HAP-1 (cell line): ENCODE measurements at regions not wholly inside any gene's neighbourhood (a gene's known extent, or its start where the extent isn't known, plus 50 kb on each side); places are given as distances from the start of the nearest gene placed in this dataset.

Experiments used
- DNase-seq, 2 experiments: peaks; one replicate each; pipeline ENCODE4 v3.0.0-alpha.2; 2016 to 2020; ENCODE audit warnings: low spot score in 2 of 2
- H3K27me3 ChIP-seq: fragments of 250-450 bp; sonication (Bioruptor Pico); 2 replicates; pipeline ENCODE4 v1.5.1; 2020; ENCODE audit warnings: low read depth, mild to moderate bottlenecking, moderate library complexity
- H3K36me3 ChIP-seq: fragments of 250-450 bp; sonication (Bioruptor Pico); replicated peaks from 2 replicates; pipeline ENCODE4 v1.5.1; 2020; ENCODE audit warnings: mild to moderate bottlenecking
- H3K4me1 ChIP-seq: fragments of 250-450 bp; sonication (Bioruptor Pico); 2 replicates; pipeline ENCODE4 v1.5.1; 2020; ENCODE audit warnings: mild to moderate bottlenecking
- H3K4me3 ChIP-seq: fragments of 250-450 bp; sonication (Bioruptor Pico); 2 replicates; pipeline ENCODE4 v1.5.1; 2020; ENCODE audit warnings: mild to moderate bottlenecking, moderate library complexity
- H3K9me3 ChIP-seq: fragments of 250-450 bp; sonication (Bioruptor Pico); 2 replicates; pipeline ENCODE4 v1.5.1; 2020; ENCODE audit warnings: mild to moderate bottlenecking, moderate library complexity
- in situ Hi-C: fragments of 300-500 bp; cut with MboI; formaldehyde crosslinking; loops from 3 replicates; pipeline ENCODE4 v1.14.3; 2020; ENCODE audit warnings: low sequenced_read_pairs, inconsistent platforms, mixed read lengths

DNA sequence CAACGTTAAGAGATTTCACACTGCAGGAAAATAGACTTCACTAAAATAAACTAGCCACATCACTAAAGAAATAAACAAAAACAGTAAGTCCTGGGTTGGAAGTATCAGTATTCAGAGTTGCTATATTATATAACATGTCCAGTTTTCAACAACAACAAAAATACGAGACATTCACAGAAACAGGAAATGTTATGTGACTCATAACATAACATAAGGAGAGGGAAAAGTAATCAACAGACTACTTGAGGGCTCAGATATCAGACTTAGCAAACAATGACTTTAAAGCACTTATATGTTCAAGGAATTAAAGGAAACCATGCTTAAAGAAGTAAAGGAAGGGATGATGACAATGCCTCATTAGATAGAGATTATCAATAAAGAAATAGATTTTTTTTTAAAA lies 73.5 kb upstream of the MKLN1 start:
- in situ Hi-C loops, result no loop called here
- H3K4me1 ChIP-seq, result no peaks in the 10 kb centered on the region
- no peak overlapping the region for H3K4me3 ChIP-seq
- DNase-seq, result no peak
- H3K9me3 ChIP-seq, result peaks cover 6% of the 10 kb centered on the region
- H3K27me3 ChIP-seq, result no peaks in the 10 kb centered on the region
- H3K36me3 ChIP-seq, result no peaks in the 10 kb centered on the region

DNA sequence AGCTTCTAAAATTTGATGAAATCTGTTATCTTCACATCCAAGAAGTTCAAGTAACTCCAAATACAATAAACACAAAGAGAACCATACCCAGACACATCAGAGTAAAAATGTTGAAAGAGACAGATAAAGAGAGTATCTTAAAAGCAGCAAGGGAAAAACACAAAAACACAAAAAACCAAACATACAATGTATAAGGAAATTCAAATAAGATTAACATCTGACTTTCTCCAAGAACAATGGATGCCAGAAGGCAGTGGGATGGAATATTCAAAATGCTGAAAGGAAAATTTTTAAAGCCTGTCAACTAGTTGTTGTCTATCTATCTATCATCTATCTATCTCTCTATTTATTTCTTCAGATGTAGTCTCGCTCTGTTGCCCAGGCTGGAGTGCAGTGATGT lies 72.4 kb upstream of the MKLN1 start:
- in situ Hi-C loops, result no loop called here
- Histone ChIP-seq H3K9me3 (peaks cover 6% of the 10 kb centered on the region), H3K4me3 (no peak overlapping the region), H3K27me3 (no peaks in the 10 kb centered on the region), H3K4me1 (no peaks in the 10 kb centered on the region), H3K36me3 (no peaks in the 10 kb centered on the region)
- DNase-seq, result no peak

DNA sequence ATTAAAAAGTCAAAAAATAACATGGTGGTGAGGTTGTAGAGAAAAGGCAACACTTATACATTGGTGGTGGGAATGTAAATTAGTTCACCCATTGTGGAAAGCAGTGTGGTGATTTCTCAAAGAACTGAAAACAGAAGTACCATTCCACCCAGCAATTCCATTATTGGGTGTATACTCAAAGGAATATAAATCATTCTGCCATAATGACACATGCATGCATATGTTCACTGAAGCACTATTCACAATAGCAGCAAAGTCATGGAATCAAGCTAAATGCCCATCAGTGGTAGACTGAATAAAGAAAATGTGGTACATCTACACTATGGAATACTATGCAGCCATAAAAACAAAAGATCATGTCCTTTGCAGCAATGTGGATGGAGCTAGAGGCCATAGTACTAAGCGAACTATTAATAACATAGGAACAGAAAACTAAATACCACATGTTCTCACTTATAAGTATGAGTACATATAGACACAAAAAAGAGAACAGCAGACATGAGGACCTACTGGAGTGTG lies 66.1 kb upstream of the MKLN1 start:
- H3K36me3 ChIP-seq, result no peaks in the 10 kb centered on the region
- no peaks in the 10 kb centered on the region for H3K4me1 ChIP-seq
- in situ Hi-C loops, result no loop called here
- no peak overlapping the region for H3K4me3 ChIP-seq
- no peaks in the 10 kb centered on the region for H3K27me3 ChIP-seq
- DNase-seq, result no peak
- peaks cover 5% of the 10 kb centered on the region; the same call in 1 of the 2 replicates for H3K9me3 ChIP-seq

GRCh38 chr7:131265227-131265626 lies 62.4 kb upstream of the MKLN1 start:
- Histone ChIP-seq H3K36me3 (no peaks in the 10 kb centered on the region), H3K4me3 (no peak overlapping the region), H3K4me1 (no peaks in the 10 kb centered on the region), H3K9me3 (peaks cover 5% of the 10 kb centered on the region; the same call in 1 of the 2 replicates), H3K27me3 (no peaks in the 10 kb centered on the region)
- no peak for DNase-seq
- in situ Hi-C loops, result no loop called here

DNA sequence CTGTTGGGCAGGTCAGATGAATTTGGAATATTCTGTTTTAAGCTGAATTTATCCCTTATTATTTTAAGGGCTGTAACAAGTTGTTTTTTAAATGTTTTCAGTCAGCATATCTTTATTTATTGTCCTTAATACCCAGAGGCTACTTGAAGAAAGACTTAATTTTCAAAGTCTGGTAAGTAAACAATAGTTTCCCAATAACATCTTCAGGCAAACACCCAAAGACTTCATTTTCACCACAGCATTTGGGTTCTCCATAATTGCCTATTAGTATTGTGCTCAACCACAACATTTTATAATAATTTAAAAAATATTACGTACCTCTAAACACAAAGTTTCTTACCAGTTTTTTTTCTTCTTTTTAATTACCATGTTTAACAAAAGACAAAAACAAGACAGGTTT lies 60.0 kb upstream of the MKLN1 start:
- Histone ChIP-seq H3K4me3 (no peak overlapping the region), H3K9me3 (no peaks in the 10 kb centered on the region), H3K27me3 (no peaks in the 10 kb centered on the region), H3K4me1 (no peaks in the 10 kb centered on the region), H3K36me3 (no peaks in the 10 kb centered on the region)
- no peak for DNase-seq
- in situ Hi-C loops, result no loop called here

DNA sequence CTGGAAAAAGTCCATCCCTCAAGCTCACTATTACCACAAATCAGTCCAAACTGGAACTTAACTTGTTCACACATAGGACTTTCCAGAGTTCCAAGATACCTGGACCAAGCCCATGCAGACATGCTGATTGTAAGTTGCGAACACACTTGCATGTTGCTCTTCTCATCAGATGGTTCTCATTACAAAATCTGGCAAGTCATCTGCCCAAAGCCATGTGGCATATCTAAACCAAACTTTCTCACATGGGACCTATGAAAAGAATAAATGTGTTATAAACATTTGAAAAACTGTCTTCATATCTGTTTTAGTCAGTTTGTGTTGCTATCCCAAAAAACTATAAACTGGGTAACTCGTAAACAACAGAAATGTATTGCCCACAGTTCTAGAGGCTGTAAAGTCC lies 58.8 kb upstream of the MKLN1 start:
- Histone ChIP-seq H3K27me3 (no peaks in the 10 kb centered on the region), H3K4me1 (no peaks in the 10 kb centered on the region), H3K36me3 (no peaks in the 10 kb centered on the region), H3K9me3 (no peaks in the 10 kb centered on the region), H3K4me3 (no peak overlapping the region)
- no peak for DNase-seq
- in situ Hi-C loops, result no loop called here

GRCh38 chr7:131272086-131272485 lies 55.6 kb upstream of the MKLN1 start:
- no peaks in the 10 kb centered on the region for H3K27me3 ChIP-seq
- no peaks in the 10 kb centered on the region for H3K9me3 ChIP-seq
- no peak for DNase-seq
- H3K4me1 ChIP-seq, result no peaks in the 10 kb centered on the region
- no peak overlapping the region for H3K4me3 ChIP-seq
- in situ Hi-C loops, result no loop called here
- no peaks in the 10 kb centered on the region for H3K36me3 ChIP-seq

GRCh38 chr7:131274986-131275385 lies 52.7 kb upstream of the MKLN1 start:
- H3K36me3 ChIP-seq, result no peaks in the 10 kb centered on the region
- DNase-seq, result no peak
- in situ Hi-C loops, result no loop called here
- no peak overlapping the region for H3K4me3 ChIP-seq
- H3K9me3 ChIP-seq, result no peaks in the 10 kb centered on the region
- no peaks in the 10 kb centered on the region for H3K27me3 ChIP-seq
- H3K4me1 ChIP-seq, result no peaks in the 10 kb centered on the region

- H3K4me3 ChIP-seq, result no peak overlapping the region
- H3K4me1 ChIP-seq, result no peaks in the 10 kb centered on the region
- H3K27me3 ChIP-seq, result no peaks in the 10 kb centered on the region
- H3K36me3 ChIP-seq, result no peaks in the 10 kb centered on the region
- DNase-seq, result no peak
- in situ Hi-C loops, result no loop called here
- no peaks in the 10 kb centered on the region for H3K9me3 ChIP-seq
These were observed 51.5 kb upstream of the MKLN1 start for GRCh38 chr7:131276190-131276589.

GRCh38 chr7:131276748-131277147 lies 50.9 kb upstream of the MKLN1 start:
- Histone ChIP-seq H3K27me3 (no peaks in the 10 kb centered on the region), H3K9me3 (no peaks in the 10 kb centered on the region), H3K36me3 (no peaks in the 10 kb centered on the region), H3K4me3 (no peak overlapping the region), H3K4me1 (no peaks in the 10 kb centered on the region)
- no peak for DNase-seq
- in situ Hi-C loops, result no loop called here
